ENCODE measurements at regions not wholly inside any gene's neighbourhood (a gene's known extent, or its start where the extent isn't known, plus 50 kb on each side); places are given as distances from the start of the nearest gene placed in this dataset.
"Not testable (repeated sequence)": the region's sequence is repeated elsewhere in the genome, so short reads cannot be mapped to it uniquely, and the experiment has no call there.

GRCh38 chr7:39851466-39852045 lies 98.5 kb upstream of the CDK13 start:
- no peak overlapping the region for H3K9ac ChIP-seq
- H3K36me3 ChIP-seq, result no peaks in the 10 kb centered on the region
- no peak overlapping the region for H2AFZ ChIP-seq (replicated peaks)
- no peaks in the 10 kb centered on the region for H3F3A ChIP-seq (ENCODE audit: low read depth)
- Mint-ChIP-seq H3K4me1 (peaks cover 5% of the 10 kb centered on the region), H3K27me3 (ENCODE audit: insufficient read depth, low read depth) (no peaks in the 10 kb centered on the region), H3K36me3 (no peaks in the 10 kb centered on the region), H3K27ac (no peak overlapping the region), H3K9me3 (no peaks in the 10 kb centered on the region), H3K4me3 (no peak overlapping the region)
- no peaks in the 10 kb centered on the region for H3K9me3 ChIP-seq (ENCODE audit: low read depth)
- TF ChIP-seq CTCF (IDR thresholded peaks at IDR 0.05) (no peak), EZH2phosphoT487 (IDR thresholded peaks at IDR 0.05) (no peak), EZH2 (IDR thresholded peaks at IDR 0.05) (no peak)
- no peaks in the 10 kb centered on the region for H3K79me2 ChIP-seq (ENCODE audit: low read depth)
- no peaks in the 10 kb centered on the region for H3K4me1 ChIP-seq
- H4K20me1 ChIP-seq (ENCODE audit: low read depth), result no peaks in the 10 kb centered on the region
- H3K27me3 ChIP-seq, result peaks cover 18% of the 10 kb centered on the region
- H3K27ac ChIP-seq, result no peak overlapping the region
- no peak for DNase-seq (ENCODE audit: low spot score)
- no peak overlapping the region for H3K4me2 ChIP-seq
- no peak overlapping the region for H3K4me3 ChIP-seq

GRCh38 chr7:39854616-39855324 lies 95.3 kb upstream of the CDK13 start:
- H3K4me1 Mint-ChIP-seq; H3K27ac Mint-ChIP-seq; H3K9ac ChIP-seq; H3K9me3 ChIP-seq (ENCODE audit: low read depth); H3K36me3 Mint-ChIP-seq; H3K27me3 Mint-ChIP-seq (ENCODE audit: insufficient read depth, low read depth); H3K27ac ChIP-seq; H2AFZ ChIP-seq (replicated peaks); H4K20me1 ChIP-seq (ENCODE audit: low read depth); DNase-seq (ENCODE audit: low spot score); H3F3A ChIP-seq (ENCODE audit: low read depth); H3K4me3 ChIP-seq; H3K4me1 ChIP-seq; H3K36me3 ChIP-seq; H3K4me2 ChIP-seq; H3K9me3 Mint-ChIP-seq; H3K79me2 ChIP-seq (ENCODE audit: low read depth); H3K4me3 Mint-ChIP-seq: not testable (repeated sequence)
- peaks cover 18% of the 10 kb centered on the region for H3K27me3 ChIP-seq

- no peak overlapping the region for H3K4me3 Mint-ChIP-seq
- no peak overlapping the region for H3K4me2 ChIP-seq
Measured at GRCh38 chr7:39855325-39855674, 94.8 kb upstream of the CDK13 start.

More at GRCh38 chr7:39855325-39855674, 94.8 kb upstream of the CDK13 start:
- no peaks in the 10 kb centered on the region for H3K9me3 ChIP-seq (ENCODE audit: low read depth)
- Mint-ChIP-seq H3K4me1 (peaks cover 5% of the 10 kb centered on the region), H3K36me3 (no peaks in the 10 kb centered on the region), H3K27me3 (ENCODE audit: insufficient read depth, low read depth) (no peaks in the 10 kb centered on the region), H3K27ac (no peak overlapping the region), H3K9me3 (no peaks in the 10 kb centered on the region)
- no peaks in the 10 kb centered on the region for H3K36me3 ChIP-seq
- H3K27ac ChIP-seq, result no peak overlapping the region
- H3K4me3 ChIP-seq, result no peak overlapping the region
- TF ChIP-seq EZH2phosphoT487 (IDR thresholded peaks at IDR 0.05), result no peak
- no peak for TF ChIP-seq CTCF (IDR thresholded peaks at IDR 0.05)
- no peak for TF ChIP-seq EZH2 (IDR thresholded peaks at IDR 0.05)
- H4K20me1 ChIP-seq (ENCODE audit: low read depth), result no peaks in the 10 kb centered on the region
- no peaks in the 10 kb centered on the region for H3K79me2 ChIP-seq (ENCODE audit: low read depth)
- H3K27me3 ChIP-seq, result peaks cover 18% of the 10 kb centered on the region
- H3K9ac ChIP-seq, result no peak overlapping the region
- no peak overlapping the region for H2AFZ ChIP-seq (replicated peaks)
- H3K4me1 ChIP-seq, result no peaks in the 10 kb centered on the region
- DNase-seq (ENCODE audit: low spot score), result no peak
- no peaks in the 10 kb centered on the region for H3F3A ChIP-seq (ENCODE audit: low read depth)

All from neural progenitor cell (in vitro differentiated cells).